Endothelial cell of umbilical vein (primary cell): ENCODE measurements at regions not wholly inside any gene's neighbourhood (a gene's known extent, or its start where the extent isn't known, plus 50 kb on each side); places are given as distances from the start of the nearest gene placed in this dataset.

Source experiments
- CTCF ChIP-seq, 2 donors: IDR thresholded peaks; 1 replicate in 1 of 2; 2 replicates in 1 of 2; pipeline ENCODE4 v1.5.1; 2011; ENCODE audit warnings: low read length in 2 of 2, mild to moderate bottlenecking in 2 of 2, moderate library complexity in 2 of 2, control low read depth in 1 of 2, inconsistent platforms in 1 of 2, low read depth in 1 of 2; ENCODE audit not compliant: insufficient read depth in 1 of 2; ENCODE audit errors: extremely low read depth in 1 of 2
- EZH2 ChIP-seq: IDR thresholded peaks from 2 replicates; pipeline ENCODE4 v1.6.1; 2012; ENCODE audit warnings: borderline replicate concordance, low read depth, mild to moderate bottlenecking, moderate library complexity, low read length, inconsistent platforms; ENCODE audit not compliant: severe bottlenecking
- FOS ChIP-seq: IDR thresholded peaks from 2 replicates; pipeline ENCODE4 v1.6.1; 2011; ENCODE audit warnings: mild to moderate bottlenecking, low read length, moderate library complexity, borderline replicate concordance; ENCODE audit not compliant: insufficient read depth
- MAX ChIP-seq: IDR thresholded peaks from 2 replicates; pipeline ENCODE4 v1.6.1; 2011; ENCODE audit not compliant: insufficient read depth, insufficient read length
- MYC ChIP-seq: IDR thresholded peaks from one replicate; pipeline ENCODE4 v1.6.1; 2011; ENCODE audit warnings: mild to moderate bottlenecking, low read depth, low read length
- POLR2A ChIP-seq: IDR thresholded peaks from 2 replicates; pipeline ENCODE4 v1.6.1; 2012; ENCODE audit warnings: low read depth, mild to moderate bottlenecking, control low read depth, low read length

GRCh38 chr5:54370982-54371381, 60.6 kb upstream of the ARL15 start:
- no peak for TF ChIP-seq CTCF (IDR thresholded peaks at IDR 0.05; ENCODE audit: extremely low read depth in 1 of 2, insufficient read depth in 1 of 2, low read depth in 1 of 2, low read length in 2 of 2)
- no peak for TF ChIP-seq MAX
- no peak for TF ChIP-seq FOS
- TF ChIP-seq POLR2A: no peak
- no peak for TF ChIP-seq MYC
- no peak for TF ChIP-seq EZH2
